Amniotic stem cell (primary cell): ENCODE measurements at regions not wholly inside any gene's neighbourhood (a gene's known extent, or its start where the extent isn't known, plus 50 kb on each side); places are given as distances from the start of the nearest gene placed in this dataset.

Experiments used
- DNase-seq: peaks from one replicate; lab custom pipeline; 2025; lab: John Stamatoyannopoulos, UW

- no peak for DNase-seq
Measured at GRCh38 chr14:38762845-38763244, 340.2 kb downstream of the SEC23A start.

- DNase-seq = no peak
Measured at GRCh38 chr14:38762426-38762825, 340.6 kb downstream of the SEC23A start.

- DNase-seq = no peak
Measured at GRCh38 chr14:38761033-38761432, 342.0 kb downstream of the SEC23A start.

GRCh38 chr14:38758661-38759060 is 344.4 kb downstream of the SEC23A start:
- DNase-seq = no peak

- DNase-seq = no peak
Measured at GRCh38 chr14:38755036-38755435, 348.0 kb downstream of the SEC23A start.

GRCh38 chr14:38752750-38753149 is 350.3 kb downstream of the SEC23A start:
- no peak for DNase-seq

GRCh38 chr14:38752341-38752740 is 350.7 kb downstream of the SEC23A start:
- no peak for DNase-seq

- DNase-seq = no peak
Measured at GRCh38 chr14:38751459-38751858, 351.6 kb downstream of the SEC23A start.

GRCh38 chr14:38749936-38750335 is 353.1 kb downstream of the SEC23A start:
- no peak for DNase-seq

- DNase-seq = no peak
Measured at GRCh38 chr14:38745861-38746260, 357.2 kb downstream of the SEC23A start.

- DNase-seq = no peak
Measured at GRCh38 chr14:38743966-38744584, 359.0 kb downstream of the SEC23A start.

- no peak for DNase-seq
Measured at GRCh38 chr14:38737686-38738407, 365.2 kb downstream of the SEC23A start.

GRCh38 chr14:38735005-38735404 is 368.0 kb downstream of the SEC23A start:
- no peak for DNase-seq

- DNase-seq = no peak
Measured at GRCh38 chr14:38731962-38732361, 371.1 kb downstream of the SEC23A start.

- no peak for DNase-seq
Measured at GRCh38 chr14:38730420-38730819, 372.6 kb downstream of the SEC23A start.

- DNase-seq = no peak
Measured at GRCh38 chr14:38727731-38728130, 375.3 kb downstream of the SEC23A start.

GRCh38 chr14:38724621-38725020 is 378.4 kb downstream of the SEC23A start:
- no peak for DNase-seq

- DNase-seq = no peak
Measured at GRCh38 chr14:38723959-38724358, 379.1 kb downstream of the SEC23A start.

- DNase-seq = no peak
Measured at GRCh38 chr14:38723277-38723676, 379.8 kb downstream of the SEC23A start.

- DNase-seq = no peak
Measured at GRCh38 chr14:38721822-38722431, 381.1 kb downstream of the SEC23A start.

- no peak for DNase-seq
Measured at GRCh38 chr14:38718519-38718918, 384.5 kb downstream of the SEC23A start.

GRCh38 chr14:38716926-38717325 is 386.1 kb downstream of the SEC23A start:
- DNase-seq = no peak

GRCh38 chr14:38710881-38711280 is 392.2 kb downstream of the SEC23A start:
- DNase-seq = no peak
